Thyroid gland (tissue), 4 donors: ENCODE measurements at regions not wholly inside any gene's neighbourhood (a gene's known extent, or its start where the extent isn't known, plus 50 kb on each side); places are given as distances from the start of the nearest gene placed in this dataset.

Source experiments
- POLR2A ChIP-seq, 2 donors: fragments of 450-650 bp; IDR thresholded peaks; one replicate each; pipeline ENCODE4 v1.6.1; 2017; ENCODE audit warnings: antibody characterized with exemption in 2 of 2, mild to moderate bottlenecking in 2 of 2, moderate library complexity in 1 of 2
- TF ChIP-seq, protein P1 (sequence below), 6 experiments: fragments of 200-600 bp in 3 of 6; fragments of 450-650 bp in 3 of 6; sonication (generic) in 3 of 6; IDR thresholded peaks; one replicate each; pipeline ENCODE4 v1.5.1; 2016 to 2019; ENCODE audit warnings: antibody characterized with exemption in 6 of 6, mild to moderate bottlenecking in 2 of 6, inconsistent platforms in 1 of 6, moderate library complexity in 1 of 6

DNA sequence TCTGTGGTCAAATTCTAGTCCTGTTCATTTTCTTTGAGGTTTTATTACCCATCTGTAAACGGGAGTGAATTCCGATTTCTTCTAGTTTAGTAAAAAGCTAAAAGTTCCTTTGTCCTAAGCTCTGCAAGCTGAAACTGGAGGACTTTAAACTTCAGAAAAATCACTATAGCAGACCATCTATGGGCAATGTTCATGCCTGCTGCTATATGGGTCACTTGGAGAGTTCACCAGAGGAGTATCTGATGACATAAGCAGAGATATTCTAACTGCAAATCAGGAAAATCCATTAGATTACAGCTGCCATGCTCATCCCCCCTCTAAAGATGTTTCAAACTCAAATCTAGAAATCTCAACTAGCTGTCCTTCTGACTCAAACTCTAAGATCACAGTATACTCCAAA lies 193.0 kb upstream of the RTL1 start:
- TF ChIP-seq, protein P1, sequence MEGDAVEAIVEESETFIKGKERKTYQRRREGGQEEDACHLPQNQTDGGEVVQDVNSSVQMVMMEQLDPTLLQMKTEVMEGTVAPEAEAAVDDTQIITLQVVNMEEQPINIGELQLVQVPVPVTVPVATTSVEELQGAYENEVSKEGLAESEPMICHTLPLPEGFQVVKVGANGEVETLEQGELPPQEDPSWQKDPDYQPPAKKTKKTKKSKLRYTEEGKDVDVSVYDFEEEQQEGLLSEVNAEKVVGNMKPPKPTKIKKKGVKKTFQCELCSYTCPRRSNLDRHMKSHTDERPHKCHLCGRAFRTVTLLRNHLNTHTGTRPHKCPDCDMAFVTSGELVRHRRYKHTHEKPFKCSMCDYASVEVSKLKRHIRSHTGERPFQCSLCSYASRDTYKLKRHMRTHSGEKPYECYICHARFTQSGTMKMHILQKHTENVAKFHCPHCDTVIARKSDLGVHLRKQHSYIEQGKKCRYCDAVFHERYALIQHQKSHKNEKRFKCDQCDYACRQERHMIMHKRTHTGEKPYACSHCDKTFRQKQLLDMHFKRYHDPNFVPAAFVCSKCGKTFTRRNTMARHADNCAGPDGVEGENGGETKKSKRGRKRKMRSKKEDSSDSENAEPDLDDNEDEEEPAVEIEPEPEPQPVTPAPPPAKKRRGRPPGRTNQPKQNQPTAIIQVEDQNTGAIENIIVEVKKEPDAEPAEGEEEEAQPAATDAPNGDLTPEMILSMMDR (IDR thresholded peaks at IDR 0.05), result no peak
- no peak for TF ChIP-seq POLR2A (IDR thresholded peaks at IDR 0.05)
